Uterus (tissue), 2 donors: ENCODE measurements at regions not wholly inside any gene's neighbourhood (a gene's known extent, or its start where the extent isn't known, plus 50 kb on each side); places are given as distances from the start of the nearest gene placed in this dataset.

Experiments used
- CTCF ChIP-seq, 4 experiments: fragments of 200-600 bp in 2 of 4; fragments of 450-650 bp in 2 of 4; sonication (generic) in 2 of 4; IDR thresholded peaks; one replicate each; pipeline ENCODE4 v1.5.1; 2016 to 2019; ENCODE audit warnings: antibody characterized with exemption in 4 of 4, mild to moderate bottlenecking in 2 of 4, moderate library complexity in 1 of 4
- POLR2A ChIP-seq, 2 donors: fragments of 450-650 bp; IDR thresholded peaks; one replicate each; pipeline ENCODE4 v1.6.1; 2016; ENCODE audit warnings: antibody characterized with exemption in 2 of 2, mild to moderate bottlenecking in 1 of 2, moderate library complexity in 1 of 2

GRCh38 chr6:80535914-80536565 lies 429.6 kb downstream of the BCKDHB start:
- TF ChIP-seq CTCF (IDR thresholded peaks at IDR 0.05) (no peak), POLR2A (IDR thresholded peaks at IDR 0.05) (no peak)
